ENCODE measurements at regions not wholly inside any gene's neighbourhood (a gene's known extent, or its start where the extent isn't known, plus 50 kb on each side); places are given as distances from the start of the nearest gene placed in this dataset.

- H3K9me3 ChIP-seq = no peaks in the 10 kb centered on the region
- H3K79me2 ChIP-seq (ENCODE audit: insufficient read depth) = no peaks in the 10 kb centered on the region
- H3K36me3 ChIP-seq (replicated peaks in 1 of 2; ENCODE audit: control insufficient read depth in 1 of 2, insufficient read depth in 2 of 2, low read length in 1 of 2) = no peaks in the 10 kb centered on the region
- H3K4me2 ChIP-seq = no peak overlapping the region
- no peak overlapping the region for H2AFZ ChIP-seq (ENCODE audit: low read depth)
- no peak for TF ChIP-seq TAF1 (IDR thresholded peaks at IDR 0.05; ENCODE audit: borderline replicate concordance, low read depth, low read length)
- TF ChIP-seq YY1 (IDR thresholded peaks at IDR 0.05; ENCODE audit: low read depth) = no peak
- TF ChIP-seq SMC3 (IDR thresholded peaks at IDR 0.05; ENCODE audit: low read depth, low read length) = no peak
- no peak for TF ChIP-seq REST (IDR thresholded peaks at IDR 0.05; ENCODE audit: low read depth, low read length)
- no peak for TF ChIP-seq GATA2 (CRISPR knock-in tag; IDR thresholded peaks at IDR 0.05)
- no peak for TF ChIP-seq POLR2AphosphoS5 (IDR thresholded peaks at IDR 0.05; ENCODE audit: low read depth, low read length)
- no peak for TF ChIP-seq ZBTB33 (IDR thresholded peaks at IDR 0.05; ENCODE audit: borderline replicate concordance, low read depth)
- TF ChIP-seq GABPA (IDR thresholded peaks at IDR 0.05; ENCODE audit: low read depth) = no peak
- TF ChIP-seq USF2 (IDR thresholded peaks at IDR 0.05; ENCODE audit: borderline replicate concordance, low read depth, low read length) = no peak
- TF ChIP-seq TCF12 (IDR thresholded peaks at IDR 0.05) = no peak
- TF ChIP-seq FOXM1 (IDR thresholded peaks at IDR 0.05; ENCODE audit: low read depth) = no peak
- TF ChIP-seq FOXJ3 (CRISPR knock-in tag; IDR thresholded peaks at IDR 0.05) = no peak
- no peak for TF ChIP-seq NRF1 (IDR thresholded peaks at IDR 0.05; ENCODE audit: low read depth, low read length)
- TF ChIP-seq MEF2A (IDR thresholded peaks at IDR 0.05; ENCODE audit: borderline replicate concordance, low read depth) = no peak
- TF ChIP-seq ELF1 (IDR thresholded peaks at IDR 0.05) = no peak
- no peak for TF ChIP-seq MXI1 (IDR thresholded peaks at IDR 0.05; ENCODE audit: low read depth, low read length)
- TF ChIP-seq CHD2 (IDR thresholded peaks at IDR 0.05; ENCODE audit: low read length, partially characterized antibody) = no peak
- no peak for TF ChIP-seq MAX (IDR thresholded peaks at IDR 0.05; ENCODE audit: low read depth)
- TF ChIP-seq JUND (IDR thresholded peaks at IDR 0.05) = no peak
- no peak for TF ChIP-seq IRF3 (IDR thresholded peaks at IDR 0.05; ENCODE audit: low read depth, low read length)
- ChIA-PET POLR2A (no interaction called here), CTCF (no interaction called here)
- H3K27ac ChIP-seq (ENCODE audit: low read depth in 2 of 2, low read length in 1 of 2) = no peak overlapping the region
- no peaks in the 10 kb centered on the region; the same call in 1 of the 2 replicates for H3K9me2 ChIP-seq
- no peaks in the 10 kb centered on the region for H3K27me3 ChIP-seq (ENCODE audit: insufficient read depth)
- no peak overlapping the region for H3K9ac ChIP-seq
- no peak for DNase-seq
- no peaks in the 10 kb centered on the region for H3F3A ChIP-seq (replicated peaks; ENCODE audit: insufficient read depth)
- H4K20me1 ChIP-seq (ENCODE audit: insufficient read depth) = no peaks in the 10 kb centered on the region
- no peak overlapping the region for H3K4me3 ChIP-seq (ENCODE audit: low read depth in 2 of 2, low read length in 1 of 2)
- no peaks in the 10 kb centered on the region; a peak in 1 of 4 replicates for H3K4me1 ChIP-seq (ENCODE audit: control insufficient read depth in 1 of 2, insufficient read depth in 2 of 2, low read depth in 1 of 2, low read length in 1 of 2)
- WGBS (ENCODE audit: low lambda C conversion rate) = 27% methylated on average over 10 of the region's 10 CpGs
Measured at GRCh38 chr4:175944126-175944910, 121.3 kb upstream of the WDR17 start.

Measured in SK-N-SH (cell line).